NCI-H82 (cell line): ENCODE measurements at regions not wholly inside any gene's neighbourhood (a gene's known extent, or its start where the extent isn't known, plus 50 kb on each side); places are given as distances from the start of the nearest gene placed in this dataset.

Experiments
- DNase-seq: peaks from one replicate; lab custom pipeline; 2025; lab: John Stamatoyannopoulos, UW

- no peak for DNase-seq
Observed at GRCh38 chr15:23514484-23514883, 51.0 kb upstream of the MKRN3 start.

- no peak for DNase-seq
Observed at GRCh38 chr15:23506762-23507161, 58.7 kb upstream of the MKRN3 start.

- DNase-seq, result no peak
Observed at GRCh38 chr15:23503980-23504379, 56.9 kb upstream of the GOLGA6L2 start.

GRCh38 chr15:23503576-23503975 lies 56.5 kb upstream of the GOLGA6L2 start:
- no peak for DNase-seq

- peak; percentile 67 for DNase-seq
Observed at GRCh38 chr15:23497710-23498111, 50.7 kb upstream of the GOLGA6L2 start.
